Sciatic nerve (tissue), 2 donors: ENCODE measurements at regions not wholly inside any gene's neighbourhood (a gene's known extent, or its start where the extent isn't known, plus 50 kb on each side); places are given as distances from the start of the nearest gene placed in this dataset.
A peak's percentile ranks its signal among the peaks of the same experiment; 100 is the strongest.
"Not testable (repeated sequence)": the region's sequence is repeated elsewhere in the genome, so short reads cannot be mapped to it uniquely, and the experiment has no call there.

ENCODE experiments used
- ATAC-seq: fragments of 200-7000 bp; cut with Tn5 transposase; one replicate; pipeline ENCODE4 v1.9.1; 2020; ENCODE audit warnings: mild to moderate bottlenecking, moderate library complexity
- DNase-seq: peaks from one replicate; pipeline ENCODE4 v3.0.0-alpha.2; 2020; ENCODE audit warnings: low spot score
- intact Hi-C: fragments of 100-400 bp; cut with DNase I; formaldehyde crosslinking; loops from one replicate; pipeline ENCODE4 v1.14.2; 2022
- donor health status: DM: no; HTN: no; CAD: no.
- donor health status: DM: no; HTN: no; CAD: no.

GRCh38 chr4:101682946-101683345 is 107.6 kb upstream of the BANK1 start:
- intact Hi-C loops, result no loop called here
- DNase-seq, result no peak
- no peak for ATAC-seq

DNA sequence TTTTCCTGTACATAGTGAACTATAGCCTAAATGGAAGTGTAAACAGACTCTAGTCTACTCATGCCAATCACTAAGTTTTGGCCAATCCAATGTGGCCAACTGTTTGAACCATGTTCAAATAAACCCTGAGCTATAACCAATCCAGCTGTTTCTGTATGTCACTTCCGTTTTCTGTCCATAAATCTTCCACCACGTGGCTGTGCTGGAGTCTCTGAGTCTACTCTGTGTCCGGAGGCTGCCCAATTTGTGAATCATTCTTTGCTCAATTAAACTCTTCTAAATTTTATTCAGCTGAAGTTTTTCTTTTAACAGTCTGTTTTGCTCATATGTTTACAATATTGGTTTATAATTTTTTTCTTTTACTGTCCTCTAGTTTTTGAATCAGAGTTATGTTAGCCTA is 112.3 kb upstream of the BANK1 start:
- DNase-seq, result no peak
- intact Hi-C loops, result no loop called here
- ATAC-seq, result no peak

DNA sequence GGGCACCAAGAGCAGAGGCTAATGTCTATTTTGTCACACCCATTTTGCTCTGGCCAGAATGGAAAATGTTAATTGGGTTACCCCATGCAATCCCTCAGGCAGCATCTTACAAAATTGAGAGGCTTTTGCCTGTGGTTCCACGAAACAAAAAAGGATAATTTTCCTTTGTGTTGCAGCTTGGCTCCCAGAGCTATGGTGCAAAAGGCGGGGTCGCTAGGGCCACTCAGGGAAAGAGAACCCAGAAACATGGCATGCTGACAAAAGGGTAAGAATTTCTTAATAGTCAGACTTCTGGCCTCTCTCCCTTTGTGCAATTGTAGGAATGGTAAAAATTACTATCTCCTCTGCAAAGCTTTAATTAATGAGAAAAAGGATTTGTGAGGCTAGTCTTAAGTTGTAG is 119.6 kb upstream of the BANK1 start:
- ATAC-seq (peak; percentile 85), DNase-seq (no peak)
- intact Hi-C loops, result no loop called here

DNA sequence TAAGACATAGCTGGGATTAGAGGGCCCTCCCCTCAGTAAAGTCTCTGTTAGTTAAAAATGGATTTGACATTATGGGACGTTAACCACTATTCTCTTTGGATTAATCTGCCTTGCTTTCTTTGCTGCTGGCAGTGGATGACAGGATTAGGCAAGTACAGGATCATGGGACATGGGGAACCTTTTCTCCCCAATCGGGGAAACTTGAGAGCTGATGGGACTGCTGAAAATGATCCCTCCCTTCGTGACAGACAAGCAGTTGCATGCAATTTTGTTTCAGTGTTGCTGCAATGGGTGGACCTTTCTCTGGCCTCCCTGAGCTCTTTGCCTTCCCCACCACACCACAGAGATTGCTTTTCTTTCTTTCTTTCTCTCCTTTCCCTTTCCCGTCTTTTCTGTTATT is 120.2 kb upstream of the BANK1 start:
- ATAC-seq (peak; percentile 85), DNase-seq (no peak)
- intact Hi-C loops, result no loop called here

- ATAC-seq (peak; percentile 63), DNase-seq (no peak)
- intact Hi-C loops, result no loop called here
Observed at GRCh38 chr4:101669832-101670188, 120.7 kb upstream of the BANK1 start.

- intact Hi-C loops, result no loop called here
- DNase-seq, result no peak
- peak; percentile 50 for ATAC-seq
Observed at GRCh38 chr4:101669138-101669831, 121.2 kb upstream of the BANK1 start.

DNA sequence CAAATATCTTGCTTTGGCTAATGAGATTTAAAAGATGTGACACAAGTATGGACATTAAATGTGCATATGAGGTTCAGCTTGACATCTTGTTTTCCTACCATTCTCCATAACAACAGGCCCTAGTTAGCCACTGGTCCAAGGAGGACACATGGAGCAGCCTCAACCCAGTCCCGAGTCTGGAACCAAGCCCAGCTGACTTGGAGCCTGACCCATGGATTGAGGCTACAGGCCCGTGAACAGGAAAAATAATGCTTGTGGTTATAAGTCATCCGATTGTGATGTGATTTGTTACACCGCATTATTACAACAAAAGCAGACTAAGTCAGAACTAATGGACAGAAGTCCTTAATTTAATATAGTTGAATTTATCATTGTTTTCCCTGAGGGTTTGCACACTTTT is 123.2 kb upstream of the BANK1 start:
- intact Hi-C loops, result no loop called here
- no peak for ATAC-seq

GRCh38 chr4:101660607-101661006 is 129.9 kb upstream of the BANK1 start:
- no peak for ATAC-seq
- no peak for DNase-seq
- intact Hi-C loops, result no loop called here

More for the DNA sequence above, 123.2 kb upstream of the BANK1 start:
- no peak for DNase-seq

GRCh38 chr4:101655857-101656256 is 134.7 kb upstream of the BANK1 start:
- ATAC-seq (no peak), DNase-seq (no peak)
- intact Hi-C loops, result no loop called here

DNA sequence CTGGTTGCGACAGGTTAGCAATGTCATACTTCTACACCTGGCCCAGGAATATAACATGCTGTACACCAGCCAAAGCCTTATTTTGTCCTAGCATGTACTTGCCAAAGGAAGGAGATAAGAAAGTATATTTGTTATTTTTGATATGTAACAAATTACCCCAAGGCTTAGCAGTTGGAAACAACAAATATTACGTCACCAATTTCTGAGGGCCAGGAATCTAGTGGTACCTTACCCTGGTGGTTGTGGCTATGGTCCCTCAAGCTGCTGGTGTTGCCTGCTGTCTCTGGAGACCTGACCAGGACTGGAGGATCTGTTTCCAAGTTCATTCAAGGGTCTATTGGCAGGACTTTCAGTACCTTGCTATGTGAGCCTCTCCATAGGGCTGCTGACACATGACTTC is 135.5 kb upstream of the BANK1 start:
- intact Hi-C loops, result no loop called here
- DNase-seq (no peak), ATAC-seq (no peak)

DNA sequence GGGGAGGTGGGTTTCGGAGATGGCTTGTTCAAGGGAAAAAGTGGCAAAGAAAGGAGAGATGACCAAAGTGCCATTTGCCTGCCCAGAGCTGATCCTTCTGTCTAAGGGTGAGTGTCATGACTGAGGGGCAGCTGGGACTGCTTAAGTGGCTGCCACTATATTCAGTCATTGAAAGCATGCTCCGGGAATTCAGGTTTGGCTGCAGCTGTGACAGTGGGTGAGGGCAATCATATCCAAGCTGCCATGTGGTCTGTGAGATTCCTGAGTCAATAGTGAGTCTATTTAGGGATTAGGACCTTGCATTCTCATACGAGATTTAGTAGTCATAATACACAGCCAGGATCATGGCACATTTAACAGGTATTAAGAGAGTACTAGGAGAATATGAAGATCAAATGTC is 138.8 kb upstream of the BANK1 start:
- intact Hi-C loops, result no loop called here
- DNase-seq (no peak), ATAC-seq (no peak)

DNA sequence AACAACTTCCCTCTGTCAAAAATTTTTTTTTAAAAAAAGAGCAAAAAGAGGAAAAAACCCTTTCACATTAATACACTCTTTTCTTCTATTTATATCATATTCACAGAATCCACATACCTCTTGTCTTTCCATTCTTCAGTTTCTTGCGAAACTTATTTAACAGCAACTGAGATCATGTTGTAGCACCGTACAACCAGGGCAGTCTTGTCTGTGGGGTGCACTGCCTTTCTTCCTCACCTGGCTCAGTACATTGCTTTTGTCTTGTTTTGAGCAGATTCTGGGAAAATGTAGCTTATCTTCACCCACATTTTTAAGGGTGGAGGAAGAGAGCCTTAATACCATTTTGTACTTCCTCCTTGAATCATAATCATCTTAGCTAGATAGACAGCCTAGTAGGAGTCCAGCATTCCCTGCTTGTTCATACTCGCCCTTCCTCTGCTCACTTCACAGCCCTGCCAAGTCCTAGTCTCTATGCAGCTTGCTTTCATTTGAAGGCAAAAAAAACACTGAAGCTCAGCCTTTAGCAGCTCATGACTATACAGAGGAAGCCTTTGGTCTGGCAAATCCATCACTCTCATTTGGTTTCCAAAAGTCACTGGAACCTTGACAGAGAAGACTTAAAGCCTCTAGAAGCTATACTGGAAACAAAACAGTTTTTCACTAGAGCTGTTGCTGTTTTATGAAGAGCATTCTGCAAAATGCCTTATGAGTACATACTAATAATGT is 140.6 kb upstream of the BANK1 start:
- intact Hi-C loops, result no loop called here
- ATAC-seq (peak; percentile 50), DNase-seq (no peak)

DNA sequence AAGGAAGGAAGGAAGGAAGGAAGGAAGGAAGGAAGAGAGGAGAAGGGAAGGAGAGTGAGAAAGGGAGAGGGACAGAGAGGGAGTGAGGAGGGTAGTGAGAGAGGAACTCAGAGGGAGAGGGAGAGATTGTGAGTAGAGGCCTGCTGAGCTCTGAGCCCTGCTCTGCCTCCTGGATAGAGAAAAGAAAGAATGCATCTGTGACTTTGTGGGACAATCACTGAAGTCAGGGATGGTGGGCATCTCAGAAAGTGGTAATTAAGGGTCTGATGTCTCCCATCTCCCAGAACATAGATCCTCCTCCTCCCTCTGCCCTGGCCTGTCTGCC is 142.9 kb upstream of the BANK1 start:
- no peak for ATAC-seq

DNA sequence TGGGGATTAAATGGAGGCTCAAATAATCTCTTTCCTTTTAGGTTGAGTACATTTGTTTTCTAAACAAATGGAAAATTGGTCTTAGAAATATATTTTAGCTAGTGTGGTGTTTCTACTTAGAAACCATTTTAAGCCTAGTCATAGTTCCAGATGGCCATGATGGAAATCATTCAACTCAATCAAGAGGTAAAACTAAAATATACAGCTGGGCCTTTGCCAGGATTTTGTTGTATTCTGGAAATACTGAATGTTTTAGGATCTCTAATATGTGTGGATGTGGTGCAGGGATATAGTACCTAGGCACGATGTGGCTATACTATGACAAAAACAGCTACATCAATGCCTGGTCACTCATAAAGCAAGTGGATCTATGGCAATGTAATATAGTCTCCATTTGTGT is 146.0 kb upstream of the BANK1 start:
- ATAC-seq, result no peak
- intact Hi-C loops, result no loop called here
- no peak for DNase-seq

More for the DNA sequence above, 142.9 kb upstream of the BANK1 start:
- intact Hi-C loops, result no loop called here
- DNase-seq, result no peak

DNA sequence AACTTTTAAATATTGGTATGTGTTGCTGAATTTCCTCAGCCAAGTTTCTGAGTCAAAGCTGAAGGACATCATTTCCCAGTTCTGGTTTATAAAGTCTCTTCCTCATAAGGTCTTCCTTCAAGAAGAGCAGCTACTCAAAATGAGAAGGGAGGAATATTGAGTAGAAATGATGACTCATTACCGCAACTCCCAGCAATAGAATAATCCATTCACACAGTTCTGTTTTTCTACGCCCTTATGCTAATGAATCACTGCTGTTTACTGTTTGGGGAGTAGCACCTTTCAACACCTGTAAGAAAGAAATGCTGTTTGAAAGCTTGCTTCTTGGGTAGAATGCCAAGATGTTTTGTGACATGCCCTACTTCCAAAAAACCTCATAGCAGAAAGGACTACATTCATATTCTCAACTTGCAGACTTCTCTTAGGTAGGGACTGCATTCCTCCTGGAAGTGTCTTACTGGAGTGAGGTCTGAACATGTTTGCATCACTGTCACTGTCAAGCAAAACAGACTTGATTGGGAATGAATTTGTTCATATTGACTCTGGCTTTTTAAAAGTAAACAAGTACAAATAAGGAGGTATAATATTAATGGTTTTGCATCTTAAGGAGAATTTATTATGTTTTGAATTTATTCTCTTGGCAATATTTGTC is 147.2 kb upstream of the BANK1 start:
- DNase-seq (no peak), ATAC-seq (no peak)
- intact Hi-C loops, result no loop called here

DNA sequence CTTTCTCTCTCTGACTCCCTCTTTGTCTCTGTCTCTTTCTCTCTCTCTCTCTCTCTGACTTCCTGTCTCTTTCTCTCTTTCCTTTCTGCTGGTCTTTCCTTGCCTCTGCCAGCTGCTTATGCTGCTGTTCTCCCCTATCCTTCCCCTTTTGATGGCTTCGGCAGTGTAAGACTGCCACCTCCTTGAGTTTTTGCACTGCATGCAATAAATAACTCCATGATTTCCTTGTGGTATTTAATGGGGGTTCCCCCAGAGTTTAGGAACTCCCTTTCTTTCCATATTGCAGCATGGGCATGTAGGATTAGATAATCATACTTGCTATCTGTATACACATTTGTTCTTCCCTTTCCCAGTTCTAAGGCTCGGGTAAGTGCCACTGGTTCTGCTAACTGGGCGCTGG is 157.8 kb upstream of the BANK1 start:
- intact Hi-C loops, DNase-seq, ATAC-seq: not testable (repeated sequence)

- DNase-seq, result no peak
- intact Hi-C loops, result no loop called here
- no peak for ATAC-seq
Observed at GRCh38 chr4:101630319-101630986, 160.1 kb upstream of the BANK1 start.

DNA sequence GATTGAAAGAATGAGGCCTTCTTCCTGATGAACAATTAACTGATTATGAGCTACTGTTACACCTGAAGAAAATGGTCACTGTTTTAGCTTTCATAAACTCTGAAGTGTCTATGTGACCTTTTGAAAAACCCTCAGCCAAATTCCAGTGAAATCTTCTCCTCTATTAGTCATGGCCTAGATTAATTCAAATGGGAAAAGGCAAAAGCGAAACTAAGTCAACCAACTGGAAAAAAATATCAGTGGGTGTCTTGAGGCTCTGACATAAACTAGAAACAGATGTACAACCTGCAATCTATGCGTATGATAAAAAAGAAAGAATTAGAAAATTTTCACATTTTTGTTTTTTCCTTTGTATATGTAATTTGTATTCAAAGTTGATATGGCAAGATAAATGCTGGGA is 169.4 kb upstream of the BANK1 start:
- intact Hi-C loops, result no loop called here
- ATAC-seq (peak; percentile 56), DNase-seq (no peak)

GRCh38 chr4:101615652-101616051 is 174.9 kb upstream of the BANK1 start:
- intact Hi-C loops, result no loop called here
- DNase-seq, result no peak
- ATAC-seq, result no peak

DNA sequence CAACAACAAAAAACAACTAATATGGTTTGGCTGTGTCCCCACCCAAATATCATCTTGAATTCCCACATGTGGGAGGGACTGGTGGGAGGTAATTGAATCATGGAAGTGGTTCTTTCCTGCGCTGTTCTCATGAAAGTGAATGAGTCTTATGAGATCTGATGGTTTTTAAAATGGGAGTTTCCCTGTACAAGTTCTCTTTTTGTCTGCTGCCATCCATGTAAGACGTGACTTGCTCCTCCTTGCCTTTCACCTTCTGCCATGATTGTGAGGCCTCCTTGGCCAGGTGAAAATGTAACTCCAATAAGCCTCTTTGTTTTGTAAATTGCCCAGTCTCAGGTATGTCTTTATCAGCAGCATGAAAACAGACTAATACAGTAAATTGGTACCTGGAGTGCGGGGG is 183.5 kb upstream of the BANK1 start:
- DNase-seq, ATAC-seq, intact Hi-C loops: not testable (repeated sequence)
